ENCODE measurements at regions not wholly inside any gene's neighbourhood (a gene's known extent, or its start where the extent isn't known, plus 50 kb on each side); places are given as distances from the start of the nearest gene placed in this dataset.

DNA sequence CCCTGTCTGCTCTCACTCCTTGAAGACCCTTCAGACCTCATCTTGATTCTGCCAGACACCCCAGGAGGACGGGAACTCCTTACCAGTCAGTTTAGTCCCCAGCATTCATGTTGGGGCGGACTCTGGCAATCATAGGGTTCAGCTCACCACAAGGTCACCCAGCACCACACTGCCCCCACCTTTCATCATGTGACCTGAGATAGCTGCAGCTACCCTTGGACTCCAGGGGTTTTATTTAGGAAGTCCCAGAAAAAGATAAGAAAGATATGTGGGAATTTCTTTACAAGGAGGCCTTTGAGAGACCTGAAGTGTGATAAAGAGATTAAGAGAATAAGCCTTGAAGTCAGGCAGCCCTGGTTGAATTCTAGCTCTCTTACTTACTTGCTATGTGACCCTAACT, 59.8 kb upstream of the NLK start:
- H3K27ac Mint-ChIP-seq = no peak overlapping the region
- H3K4me1 Mint-ChIP-seq = peaks cover 2% of the 10 kb centered on the region
- no peak overlapping the region for H3K4me3 Mint-ChIP-seq
- H3K9me3 Mint-ChIP-seq = no peaks in the 10 kb centered on the region
- TF ChIP-seq, protein P1, sequence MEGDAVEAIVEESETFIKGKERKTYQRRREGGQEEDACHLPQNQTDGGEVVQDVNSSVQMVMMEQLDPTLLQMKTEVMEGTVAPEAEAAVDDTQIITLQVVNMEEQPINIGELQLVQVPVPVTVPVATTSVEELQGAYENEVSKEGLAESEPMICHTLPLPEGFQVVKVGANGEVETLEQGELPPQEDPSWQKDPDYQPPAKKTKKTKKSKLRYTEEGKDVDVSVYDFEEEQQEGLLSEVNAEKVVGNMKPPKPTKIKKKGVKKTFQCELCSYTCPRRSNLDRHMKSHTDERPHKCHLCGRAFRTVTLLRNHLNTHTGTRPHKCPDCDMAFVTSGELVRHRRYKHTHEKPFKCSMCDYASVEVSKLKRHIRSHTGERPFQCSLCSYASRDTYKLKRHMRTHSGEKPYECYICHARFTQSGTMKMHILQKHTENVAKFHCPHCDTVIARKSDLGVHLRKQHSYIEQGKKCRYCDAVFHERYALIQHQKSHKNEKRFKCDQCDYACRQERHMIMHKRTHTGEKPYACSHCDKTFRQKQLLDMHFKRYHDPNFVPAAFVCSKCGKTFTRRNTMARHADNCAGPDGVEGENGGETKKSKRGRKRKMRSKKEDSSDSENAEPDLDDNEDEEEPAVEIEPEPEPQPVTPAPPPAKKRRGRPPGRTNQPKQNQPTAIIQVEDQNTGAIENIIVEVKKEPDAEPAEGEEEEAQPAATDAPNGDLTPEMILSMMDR (IDR thresholded peaks at IDR 0.05; ENCODE audit: unreplicated experiment) = no peak
- no peak for DNase-seq (ENCODE audit: low spot score in 2 of 2, unreplicated experiment in 2 of 2)
- peaks cover 5% of the 10 kb centered on the region for H3K27me3 Mint-ChIP-seq (ENCODE audit: low read depth)
- no peaks in the 10 kb centered on the region for H3K36me3 Mint-ChIP-seq

DNA sequence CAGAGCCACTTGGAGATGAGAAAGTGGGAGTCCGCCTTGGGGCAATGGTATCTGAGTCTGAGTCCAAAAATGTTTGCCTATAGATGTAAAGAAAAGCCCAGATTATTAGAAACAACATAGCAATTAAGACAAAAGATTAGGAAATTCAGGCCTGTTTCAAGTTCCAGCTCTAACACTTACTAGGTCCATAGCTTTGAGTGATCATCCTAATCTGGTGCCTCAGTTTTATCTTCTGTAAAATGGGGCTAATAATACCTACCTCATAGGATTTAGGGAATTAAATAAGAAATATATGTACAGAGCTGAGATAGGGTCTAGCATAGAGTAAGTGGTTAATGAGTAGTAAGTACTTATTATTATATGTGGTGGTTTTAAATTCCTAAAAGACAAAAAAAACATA, 58.6 kb upstream of the NLK start:
- TF ChIP-seq, protein P1 (IDR thresholded peaks at IDR 0.05; ENCODE audit: unreplicated experiment) = no peak
- Mint-ChIP-seq H3K36me3 (no peaks in the 10 kb centered on the region), H3K4me1 (peaks cover 2% of the 10 kb centered on the region), H3K4me3 (no peak overlapping the region), H3K27ac (no peak overlapping the region), H3K27me3 (ENCODE audit: low read depth) (peaks cover 7% of the 10 kb centered on the region), H3K9me3 (no peaks in the 10 kb centered on the region)
- DNase-seq (ENCODE audit: low spot score in 2 of 2, unreplicated experiment in 2 of 2) = no peak

DNA sequence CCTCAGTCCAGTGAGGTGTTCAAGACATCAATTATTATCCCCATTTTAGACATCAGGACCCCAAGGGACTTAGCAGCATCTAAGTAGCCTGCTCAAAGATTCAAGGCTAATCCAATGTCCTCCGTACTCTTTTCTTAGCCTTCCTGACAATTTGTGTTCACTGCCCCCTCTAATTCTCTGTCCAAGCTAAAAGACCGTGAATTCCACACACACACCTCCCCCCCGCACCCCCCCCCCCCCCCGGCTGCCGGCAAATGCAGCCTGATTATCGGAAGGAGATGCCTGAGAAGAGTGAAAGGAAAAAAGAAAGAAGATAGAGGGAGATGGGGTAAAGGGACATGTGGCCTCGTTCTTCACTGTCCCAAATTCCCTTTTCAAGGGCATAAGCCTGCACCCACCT, 58.1 kb upstream of the NLK start:
- TF ChIP-seq, protein P1 (IDR thresholded peaks at IDR 0.05; ENCODE audit: unreplicated experiment) = no peak
- no peak for DNase-seq (ENCODE audit: low spot score in 2 of 2, unreplicated experiment in 2 of 2)
- no peak overlapping the region for H3K4me3 Mint-ChIP-seq
- H3K36me3 Mint-ChIP-seq = no peaks in the 10 kb centered on the region
- peaks cover 5% of the 10 kb centered on the region for H3K27me3 Mint-ChIP-seq (ENCODE audit: low read depth)
- H3K9me3 Mint-ChIP-seq = no peaks in the 10 kb centered on the region
- peaks cover 2% of the 10 kb centered on the region for H3K4me1 Mint-ChIP-seq
- H3K27ac Mint-ChIP-seq = no peak overlapping the region

DNA sequence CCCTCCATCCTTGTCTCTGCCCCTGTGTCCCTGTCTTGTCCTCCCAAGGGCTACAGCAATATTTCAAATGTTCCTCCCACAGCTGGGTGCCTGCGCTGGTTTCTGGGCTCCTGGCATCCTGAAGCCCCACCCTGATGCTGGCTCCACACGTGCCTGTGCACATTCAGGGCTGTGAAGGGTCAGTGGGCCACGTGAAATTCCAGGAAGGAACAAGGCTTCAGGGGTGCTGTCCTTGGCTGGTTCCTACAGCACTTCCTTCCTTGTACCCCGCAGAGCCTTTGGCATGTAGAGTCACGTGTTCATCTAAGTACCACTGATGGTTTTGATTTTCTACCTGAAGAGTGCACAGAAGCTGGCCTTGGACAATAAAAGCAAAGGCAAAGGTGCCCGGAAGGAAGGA, 57.7 kb upstream of the NLK start:
- H3K4me1 Mint-ChIP-seq = peaks cover 2% of the 10 kb centered on the region
- H3K9me3 Mint-ChIP-seq = no peaks in the 10 kb centered on the region
- TF ChIP-seq, protein P1 (IDR thresholded peaks at IDR 0.05; ENCODE audit: unreplicated experiment) = no peak
- H3K27ac Mint-ChIP-seq = no peak overlapping the region
- DNase-seq (ENCODE audit: low spot score in 2 of 2, unreplicated experiment in 2 of 2) = no peak
- no peak overlapping the region for H3K4me3 Mint-ChIP-seq
- no peaks in the 10 kb centered on the region for H3K36me3 Mint-ChIP-seq
- peaks cover 5% of the 10 kb centered on the region for H3K27me3 Mint-ChIP-seq (ENCODE audit: low read depth)

DNA sequence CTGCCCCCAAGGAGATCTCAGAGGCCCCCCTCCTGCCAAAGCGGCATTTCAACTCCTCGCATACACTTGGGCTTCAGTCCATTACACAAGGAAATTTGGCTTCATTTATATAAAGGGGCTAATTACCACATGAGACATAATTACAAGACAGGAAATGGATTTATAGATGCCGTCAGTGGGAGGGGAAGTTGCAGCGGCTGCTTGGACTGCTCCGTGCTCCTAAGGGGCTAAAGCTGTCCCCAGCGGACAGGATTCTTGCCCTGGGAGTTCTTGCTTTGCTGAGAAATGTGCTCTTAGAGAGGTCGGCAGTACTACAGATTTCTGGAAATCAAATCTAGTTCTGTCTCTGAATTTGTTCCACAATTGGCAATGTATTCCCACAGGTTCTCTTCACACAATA, 57.2 kb upstream of the NLK start:
- TF ChIP-seq, protein P1 (IDR thresholded peaks at IDR 0.05; ENCODE audit: unreplicated experiment) = no peak
- Mint-ChIP-seq H3K4me1 (peaks cover 2% of the 10 kb centered on the region), H3K27me3 (ENCODE audit: low read depth) (peaks cover 7% of the 10 kb centered on the region), H3K36me3 (no peaks in the 10 kb centered on the region), H3K27ac (no peak overlapping the region), H3K9me3 (no peaks in the 10 kb centered on the region), H3K4me3 (no peak overlapping the region)
- no peak for DNase-seq (ENCODE audit: low spot score in 2 of 2, unreplicated experiment in 2 of 2)

DNA sequence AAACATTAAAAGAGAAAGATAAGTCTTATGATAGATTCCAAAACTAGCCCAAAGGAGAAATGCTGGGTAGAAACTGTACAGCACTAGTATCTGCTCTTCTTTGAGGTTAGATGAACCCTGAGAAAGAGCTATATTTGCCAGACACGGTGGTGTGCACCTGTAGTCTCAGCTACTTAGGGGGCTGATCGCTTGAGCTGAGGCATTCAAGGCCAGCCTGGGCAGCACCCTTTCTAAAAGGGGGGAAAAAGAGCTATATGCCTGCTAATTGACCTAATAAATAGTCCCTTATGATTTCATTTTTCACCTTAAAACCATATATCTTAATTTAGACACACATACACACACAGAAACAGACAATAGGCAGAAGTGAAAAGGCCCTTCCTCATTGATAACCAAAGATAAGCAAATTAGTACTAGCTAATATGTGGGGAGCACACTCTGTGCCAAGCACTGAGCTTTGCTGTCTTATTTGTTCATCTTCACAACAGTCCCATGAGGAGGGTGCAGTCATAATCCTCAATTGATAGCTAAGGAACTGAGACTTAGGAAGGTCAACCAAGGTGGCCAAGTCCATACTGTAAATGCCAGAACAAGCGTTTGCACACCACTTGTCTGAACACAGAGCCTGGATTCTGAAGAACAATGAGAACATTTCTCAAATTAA, 56.6 kb upstream of the NLK start:
- peaks cover 2% of the 10 kb centered on the region for H3K4me1 Mint-ChIP-seq
- no peaks in the 10 kb centered on the region for H3K9me3 Mint-ChIP-seq
- no peaks in the 10 kb centered on the region for H3K36me3 Mint-ChIP-seq
- DNase-seq (ENCODE audit: low spot score in 2 of 2, unreplicated experiment in 2 of 2) = no peak
- H3K27me3 Mint-ChIP-seq (ENCODE audit: low read depth) = peaks cover 7% of the 10 kb centered on the region
- TF ChIP-seq, protein P1 (IDR thresholded peaks at IDR 0.05; ENCODE audit: unreplicated experiment) = no peak
- H3K4me3 Mint-ChIP-seq = no peak overlapping the region
- H3K27ac Mint-ChIP-seq = no peak overlapping the region
